IMR-90 (cell line): ENCODE measurements at regions not wholly inside any gene's neighbourhood (a gene's known extent, or its start where the extent isn't known, plus 50 kb on each side); places are given as distances from the start of the nearest gene placed in this dataset.

Experiments used
- CTCF ChIP-seq: conservative IDR thresholded peaks from 2 replicates; pipeline ENCODE4 v1.5.1; 2012; ENCODE audit warnings: mild to moderate bottlenecking, low read depth, low read length, improper control_type of control experiment
- RAD21 ChIP-seq: IDR thresholded peaks from 2 replicates; pipeline ENCODE4 v1.6.1; 2012; ENCODE audit warnings: low read length, improper control_type of control experiment
- SMC3 ChIP-seq: fragments of 150-350 bp; IDR thresholded peaks from 2 replicates; pipeline ENCODE4 v1.6.1; 2016; ENCODE audit warnings: low read depth, mild to moderate bottlenecking, antibody characterized with exemption, low read length, moderate library complexity

GRCh38 chr14:47863441-47863840 lies 188.0 kb upstream of the MDGA2 start:
- TF ChIP-seq SMC3 = no peak
- TF ChIP-seq CTCF = no peak
- no peak for TF ChIP-seq RAD21
